GM12891 (cell line): ENCODE measurements at regions not wholly inside any gene's neighbourhood (a gene's known extent, or its start where the extent isn't known, plus 50 kb on each side); places are given as distances from the start of the nearest gene placed in this dataset.

Experiments
- POLR2A ChIP-seq: IDR thresholded peaks from 2 replicates; pipeline ENCODE4 v1.6.1; 2011; ENCODE audit warnings: low read depth, low read length, control low read depth
- POU2F2 ChIP-seq: IDR thresholded peaks from 2 replicates; pipeline ENCODE4 v1.6.1; 2011; ENCODE audit warnings: low read depth, mild to moderate bottlenecking, control low read depth, low read length, moderate library complexity
- SPI1 ChIP-seq: IDR thresholded peaks from 2 replicates; pipeline ENCODE4 v1.6.1; 2011; ENCODE audit warnings: low read depth, low read length, control low read depth
- TAF1 ChIP-seq: IDR thresholded peaks from 2 replicates; pipeline ENCODE4 v1.6.1; 2011; ENCODE audit warnings: low read depth, low read length, control low read depth

- TF ChIP-seq POLR2A (no peak), TAF1 (no peak), POU2F2 (no peak), SPI1 (no peak)
Observed at GRCh38 chr2:107772353-107772752, 54.3 kb upstream of the RGPD4 start.
